ENCODE measurements at regions not wholly inside any gene's neighbourhood (a gene's known extent, or its start where the extent isn't known, plus 50 kb on each side); places are given as distances from the start of the nearest gene placed in this dataset.

- no peak overlapping the region for H3K4me3 ChIP-seq
- H3K27me3 ChIP-seq, result no peaks in the 10 kb centered on the region
- no peaks in the 10 kb centered on the region for H3K4me1 ChIP-seq
- intact Hi-C loops (cut with DNase I), result no loop called here
- no peaks in the 10 kb centered on the region for H3K36me3 ChIP-seq
- DNase-seq (ENCODE audit: extremely low spot score in 2 of 2), result no peak
- H3K27ac ChIP-seq, result no peak overlapping the region
- TF ChIP-seq POLR2A (IDR thresholded peaks at IDR 0.05), result no peak
- H3K9me3 ChIP-seq, result no peaks in the 10 kb centered on the region
Observed at GRCh38 chr13:103521532-103521931, 455.3 kb upstream of the SLC10A2 start.

DNA sequence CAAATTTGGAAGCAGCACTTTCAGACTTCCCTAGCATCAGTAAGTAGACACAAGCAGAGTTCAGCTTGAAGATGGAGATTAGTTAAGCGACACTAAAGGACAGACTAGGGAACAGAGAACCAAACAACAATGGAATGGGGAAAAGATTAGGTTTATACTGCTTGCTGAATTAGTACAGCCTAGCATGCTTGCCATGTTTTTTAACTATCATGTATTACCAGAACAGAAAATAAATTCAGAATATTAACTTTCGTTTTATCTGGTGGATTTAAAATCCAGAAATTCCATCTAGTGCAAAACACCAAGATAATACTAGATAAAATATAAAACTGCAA lies 451.5 kb upstream of the SLC10A2 start:
- no peak for DNase-seq (ENCODE audit: extremely low spot score in 2 of 2)
- TF ChIP-seq POLR2A (IDR thresholded peaks at IDR 0.05) (no peak), CTCF (IDR thresholded peaks at IDR 0.05) (no peak), POLR2AphosphoS5 (IDR thresholded peaks at IDR 0.05; ENCODE audit: insufficient read depth in 1 of 2, low read depth in 1 of 2) (no peak)
- H3K4me1 ChIP-seq, result no peaks in the 10 kb centered on the region
- no peaks in the 10 kb centered on the region for H3K9me3 ChIP-seq
- no peaks in the 10 kb centered on the region for H3K36me3 ChIP-seq
- H3K27ac ChIP-seq, result no peak overlapping the region
- intact Hi-C loops (cut with DNase I), result no loop called here
- H3K27me3 ChIP-seq, result no peaks in the 10 kb centered on the region
- no peak overlapping the region for H3K4me3 ChIP-seq

- TF ChIP-seq POLR2AphosphoS5 (IDR thresholded peaks at IDR 0.05; ENCODE audit: insufficient read depth in 1 of 2, low read depth in 1 of 2) (no peak), POLR2A (IDR thresholded peaks at IDR 0.05) (no peak), CTCF (IDR thresholded peaks at IDR 0.05) (no peak)
- intact Hi-C loops (cut with DNase I), result no loop called here
- no peaks in the 10 kb centered on the region for H3K4me1 ChIP-seq
Observed at GRCh38 chr13:103517066-103517767, 451.0 kb upstream of the SLC10A2 start.

DNA sequence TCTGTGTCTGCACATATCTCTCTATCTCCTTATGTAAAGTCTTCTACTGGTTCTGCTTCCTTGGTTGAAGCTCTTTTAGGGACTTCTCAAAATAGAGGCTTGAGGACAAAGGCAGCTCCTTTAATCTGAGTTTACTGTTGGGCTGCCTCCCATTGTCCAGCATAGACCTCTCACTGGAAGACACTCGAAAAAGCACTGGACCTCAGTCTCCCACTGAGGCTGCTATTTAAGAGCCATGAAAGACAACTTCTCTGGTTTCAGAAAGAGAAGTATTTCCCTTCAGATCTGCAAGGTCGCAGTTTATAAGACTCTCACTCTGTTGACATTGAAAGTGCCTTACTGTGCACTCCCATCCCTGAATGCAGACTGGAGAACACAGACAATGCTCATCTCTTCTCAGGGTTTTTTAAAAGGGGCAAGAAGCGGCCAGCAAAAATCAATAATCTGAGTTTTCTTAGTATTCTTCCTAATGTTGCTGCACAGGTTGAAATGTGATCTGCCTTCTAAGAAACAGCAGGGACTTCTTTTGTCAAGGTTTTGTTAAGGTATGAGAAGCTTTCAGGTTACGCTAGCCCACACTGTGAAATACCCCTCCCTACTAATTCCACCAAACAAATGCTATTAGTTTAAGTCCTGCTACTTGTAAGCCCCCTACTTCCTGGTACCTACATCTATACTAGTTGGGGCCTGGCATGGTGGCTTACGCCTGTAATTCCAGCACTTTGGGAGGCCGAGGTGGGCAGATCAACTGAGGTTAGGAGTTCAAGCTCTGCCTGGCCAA lies 450.0 kb upstream of the SLC10A2 start:
- H3K4me1 ChIP-seq, result no peaks in the 10 kb centered on the region
- H3K9me3 ChIP-seq, result no peaks in the 10 kb centered on the region
- intact Hi-C loops (cut with DNase I), result no loop called here
- no peaks in the 10 kb centered on the region for H3K36me3 ChIP-seq
- no peak for DNase-seq (ENCODE audit: extremely low spot score in 2 of 2)
- H3K27ac ChIP-seq, result no peak overlapping the region
- TF ChIP-seq POLR2A (IDR thresholded peaks at IDR 0.05) (no peak), CTCF (IDR thresholded peaks at IDR 0.05) (no peak), POLR2AphosphoS5 (IDR thresholded peaks at IDR 0.05; ENCODE audit: insufficient read depth in 1 of 2, low read depth in 1 of 2) (no peak)
- no peaks in the 10 kb centered on the region for H3K27me3 ChIP-seq
- H3K4me3 ChIP-seq, result no peak overlapping the region

More at GRCh38 chr13:103517066-103517767, 451.0 kb upstream of the SLC10A2 start:
- H3K9me3 ChIP-seq, result no peaks in the 10 kb centered on the region
- no peak overlapping the region for H3K4me3 ChIP-seq
- no peaks in the 10 kb centered on the region for H3K27me3 ChIP-seq
- H3K27ac ChIP-seq, result no peak overlapping the region
- H3K36me3 ChIP-seq, result no peaks in the 10 kb centered on the region
- DNase-seq (ENCODE audit: extremely low spot score in 2 of 2), result no peak

- no peak for TF ChIP-seq CTCF (IDR thresholded peaks at IDR 0.05)
- no peak for TF ChIP-seq POLR2A (IDR thresholded peaks at IDR 0.05)
- TF ChIP-seq POLR2AphosphoS5 (IDR thresholded peaks at IDR 0.05; ENCODE audit: insufficient read depth in 1 of 2, low read depth in 1 of 2), result no peak
- no peaks in the 10 kb centered on the region for H3K9me3 ChIP-seq
- no peaks in the 10 kb centered on the region for H3K36me3 ChIP-seq
- H3K4me1 ChIP-seq, result no peaks in the 10 kb centered on the region
- no peaks in the 10 kb centered on the region for H3K27me3 ChIP-seq
- no peak overlapping the region for H3K4me3 ChIP-seq
- no peak overlapping the region for H3K27ac ChIP-seq
- intact Hi-C loops (cut with DNase I), result no loop called here
- DNase-seq (ENCODE audit: extremely low spot score in 2 of 2), result no peak
Observed at GRCh38 chr13:103515410-103515809, 449.2 kb upstream of the SLC10A2 start.

Measured in vagina (tissue), 2 donors.